Effector CD8-positive, alpha-beta T cell (primary cell): ENCODE measurements at regions not wholly inside any gene's neighbourhood (a gene's known extent, or its start where the extent isn't known, plus 50 kb on each side); places are given as distances from the start of the nearest gene placed in this dataset.

Experiments
- DNase-seq: peaks from one replicate; lab custom pipeline; 2025; lab: John Stamatoyannopoulos, UW

DNA sequence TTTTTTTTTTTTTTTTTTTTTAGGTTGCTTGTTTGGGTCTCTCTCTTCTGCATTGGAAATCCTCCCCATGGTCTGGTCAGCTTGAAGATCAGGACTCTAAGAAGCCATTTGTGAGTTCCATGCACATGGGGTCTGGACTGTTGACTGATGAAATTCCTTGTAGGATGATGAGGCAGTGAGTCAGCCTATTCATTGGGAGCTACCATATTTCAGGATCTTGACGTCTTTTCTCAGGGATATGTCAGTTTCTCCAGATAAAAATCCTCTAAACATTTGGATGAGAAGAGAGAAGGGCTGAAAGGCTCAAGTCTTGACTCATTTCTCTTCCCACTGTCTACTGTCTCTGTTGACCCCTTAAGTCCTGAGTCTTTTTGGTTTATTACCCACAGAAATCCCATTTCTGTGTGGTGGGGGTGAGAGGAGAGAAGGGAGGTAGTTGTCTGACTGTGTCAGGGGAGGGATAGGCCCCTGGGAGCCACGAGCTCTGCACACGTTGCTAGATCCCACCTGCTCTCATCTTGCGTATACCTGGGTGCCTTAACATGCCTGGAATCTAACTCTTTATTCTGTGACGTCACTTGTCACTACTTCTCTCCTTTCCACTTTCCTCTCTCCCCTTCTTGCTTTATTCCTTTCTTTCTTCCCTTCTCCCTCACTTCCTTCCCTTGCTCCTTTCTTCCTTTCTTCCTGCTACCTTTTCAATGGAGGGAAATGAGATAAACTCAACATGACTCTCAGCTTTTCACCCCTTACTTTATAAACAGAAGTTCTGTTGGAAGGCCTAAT is 333.1 kb upstream of the XYLT1 start:
- DNase-seq = no peak

DNA sequence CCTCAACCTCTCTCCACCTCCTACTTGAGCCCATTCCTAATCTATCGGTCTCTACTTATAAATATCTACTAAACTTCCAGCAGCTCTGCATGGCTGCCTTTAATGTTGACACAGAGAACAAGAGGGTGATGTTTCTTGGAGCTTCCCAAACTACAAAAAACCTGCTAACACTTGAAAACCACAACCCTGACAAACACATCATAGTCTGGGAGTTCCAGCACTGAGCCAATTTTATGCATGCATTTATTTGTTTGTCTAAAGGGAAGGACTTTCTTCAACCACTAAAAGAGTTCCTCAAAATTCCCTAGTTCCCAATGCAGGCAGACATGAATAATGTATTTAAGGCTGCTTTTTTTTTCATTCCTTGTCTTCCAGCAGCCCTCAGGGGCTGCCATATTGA is 331.8 kb upstream of the XYLT1 start:
- no peak for DNase-seq

DNA sequence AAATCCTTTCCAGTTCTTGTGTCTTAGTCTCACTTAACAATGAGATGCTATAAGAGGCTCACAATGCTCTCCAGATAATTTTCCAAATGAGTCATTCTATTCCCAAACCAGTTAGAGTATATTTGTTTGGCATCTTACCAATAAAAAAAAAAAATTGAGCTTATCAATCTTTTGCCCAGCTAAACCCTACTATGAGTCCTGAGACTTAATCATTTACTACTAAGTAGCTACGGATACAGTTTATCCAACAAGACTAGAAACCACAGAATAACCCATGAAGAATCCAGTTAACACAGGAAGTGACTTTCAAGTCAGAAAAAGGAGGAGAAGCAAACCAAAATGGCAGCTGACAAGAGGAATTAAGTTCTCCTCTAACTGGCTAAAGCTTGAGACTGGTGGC is 330.3 kb upstream of the XYLT1 start:
- DNase-seq = no peak

DNA sequence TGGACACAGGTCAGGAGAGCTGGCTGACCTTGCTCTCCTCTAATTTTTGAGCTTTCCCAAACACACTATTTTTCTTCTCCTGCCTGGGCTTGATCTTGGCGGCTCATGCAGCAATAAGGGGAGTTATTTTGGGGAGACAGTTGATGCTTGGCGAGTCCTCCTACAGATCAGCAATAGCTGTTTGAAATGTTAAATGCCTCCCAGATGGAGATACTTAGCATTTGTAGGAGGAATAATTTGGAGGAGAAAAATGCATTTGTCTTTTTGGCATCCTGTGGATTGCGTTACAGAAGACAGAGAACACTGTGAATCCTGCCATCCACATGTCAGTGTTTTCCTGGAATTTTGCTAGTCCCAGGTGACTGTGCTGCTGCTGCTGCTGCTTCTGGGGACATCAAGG is 328.0 kb upstream of the XYLT1 start:
- no peak for DNase-seq

DNA sequence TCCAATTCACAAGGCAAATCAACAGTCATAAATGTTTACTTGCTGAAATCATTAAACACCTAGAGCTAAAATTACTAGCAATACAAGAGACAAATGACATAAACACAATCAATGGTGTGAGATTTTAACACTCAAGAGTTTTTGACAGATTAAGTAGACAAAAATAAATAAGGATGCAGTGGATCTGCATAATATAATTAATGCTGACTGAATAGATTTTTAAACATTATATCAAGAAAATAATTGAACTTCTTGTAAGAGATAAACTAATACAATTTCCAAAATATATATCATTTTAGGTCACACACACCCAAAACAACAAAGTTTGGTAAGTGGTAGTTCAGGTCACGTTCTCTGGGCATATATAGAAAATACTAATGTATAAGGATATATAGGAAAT is 322.6 kb upstream of the XYLT1 start:
- DNase-seq = no peak

DNA sequence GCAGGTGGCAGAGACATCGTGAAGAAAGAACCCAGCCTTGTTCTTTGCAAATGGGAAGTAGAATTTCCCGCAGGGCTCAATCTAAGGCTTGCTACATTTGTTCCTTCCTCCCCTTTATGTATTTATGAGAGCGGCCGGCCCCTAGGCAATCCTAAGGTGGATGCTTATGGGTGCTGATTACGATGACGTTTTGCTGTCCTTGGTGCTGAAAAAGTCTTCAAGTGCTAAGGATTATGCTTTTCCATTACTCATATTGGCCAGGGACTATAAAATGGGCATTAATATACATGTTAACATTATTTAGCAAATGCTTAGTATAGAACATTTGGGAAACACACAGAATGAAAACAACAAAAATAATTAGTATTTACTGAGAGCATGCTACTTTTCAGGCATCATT is 313.3 kb upstream of the XYLT1 start:
- no peak for DNase-seq

DNA sequence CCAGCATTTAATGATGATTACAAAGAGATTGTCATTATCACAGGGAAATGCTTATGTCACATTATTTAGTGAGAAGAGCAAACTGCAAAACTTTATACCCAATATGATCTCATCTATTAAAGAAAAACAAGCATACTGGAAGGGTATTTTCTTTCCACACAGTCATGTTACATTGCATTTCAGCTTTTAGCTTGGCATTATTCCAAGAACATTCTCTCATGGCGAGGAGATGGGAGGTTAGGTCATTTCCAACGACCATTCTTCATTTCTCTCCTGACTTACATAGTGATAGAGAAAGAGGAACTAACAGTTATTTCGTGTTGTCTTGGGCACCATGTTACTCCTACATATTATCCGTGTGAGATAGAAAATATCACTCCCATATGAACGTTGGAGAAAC is 309.4 kb upstream of the XYLT1 start:
- no peak for DNase-seq

DNA sequence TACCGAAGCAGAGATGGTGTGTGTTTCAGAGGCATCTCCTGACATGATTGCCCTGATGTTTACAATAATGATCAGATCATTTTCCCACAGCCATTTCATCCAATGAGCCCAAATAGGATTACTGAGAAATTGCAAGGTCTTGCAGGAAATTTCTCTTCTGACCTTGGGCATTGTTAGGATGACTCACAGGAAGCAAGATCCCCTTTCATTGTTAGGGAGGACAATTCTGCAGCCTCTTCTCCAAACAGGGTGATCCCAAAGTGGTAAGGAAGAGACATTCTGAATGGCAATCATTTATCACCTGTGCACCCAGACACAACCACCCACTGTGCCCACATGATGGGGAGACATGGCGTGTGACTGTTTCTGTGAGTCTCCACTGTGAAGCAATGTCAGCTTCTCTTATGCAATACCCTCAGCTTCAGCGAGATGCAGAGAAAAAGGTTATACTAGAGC is 306.7 kb upstream of the XYLT1 start:
- DNase-seq = no peak

DNA sequence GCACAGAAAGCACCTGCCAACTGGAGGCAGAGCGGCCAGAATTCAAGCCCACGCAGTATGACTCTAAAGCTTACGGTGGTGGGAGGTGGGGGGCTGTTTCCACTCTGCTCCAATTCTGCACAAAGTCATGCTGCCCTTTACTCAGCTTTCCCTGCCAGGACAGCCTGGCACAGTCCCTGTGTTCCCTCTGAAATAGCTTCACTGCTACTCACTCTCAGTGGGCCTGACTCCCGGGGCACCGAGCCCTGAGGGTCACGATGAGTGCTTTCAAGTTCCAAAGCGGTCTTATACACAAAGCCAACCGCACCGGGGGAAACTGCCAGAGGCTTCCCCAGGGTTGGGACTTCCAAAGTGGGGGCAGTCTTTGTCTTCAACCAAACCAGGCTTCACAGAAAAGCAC is 306.1 kb upstream of the XYLT1 start:
- DNase-seq = no peak

DNA sequence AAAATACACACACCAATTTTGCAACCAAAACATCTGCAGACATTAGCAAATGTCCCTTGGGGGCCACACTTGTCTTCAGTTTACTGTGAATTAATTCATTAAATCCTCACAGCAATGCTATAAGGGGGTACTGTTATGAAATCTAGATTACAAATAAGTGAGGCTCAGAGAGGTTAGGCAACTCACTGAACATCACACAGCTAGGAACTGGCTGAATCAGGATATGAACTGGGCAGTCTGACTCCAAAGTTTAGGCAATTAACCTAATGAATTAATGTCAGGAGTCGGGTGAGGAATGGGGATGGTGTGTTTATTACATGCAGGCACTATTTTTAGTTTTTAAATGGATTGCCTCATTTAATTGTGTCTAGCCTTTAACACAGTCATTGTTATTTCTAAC is 305.7 kb upstream of the XYLT1 start:
- no peak for DNase-seq

DNA sequence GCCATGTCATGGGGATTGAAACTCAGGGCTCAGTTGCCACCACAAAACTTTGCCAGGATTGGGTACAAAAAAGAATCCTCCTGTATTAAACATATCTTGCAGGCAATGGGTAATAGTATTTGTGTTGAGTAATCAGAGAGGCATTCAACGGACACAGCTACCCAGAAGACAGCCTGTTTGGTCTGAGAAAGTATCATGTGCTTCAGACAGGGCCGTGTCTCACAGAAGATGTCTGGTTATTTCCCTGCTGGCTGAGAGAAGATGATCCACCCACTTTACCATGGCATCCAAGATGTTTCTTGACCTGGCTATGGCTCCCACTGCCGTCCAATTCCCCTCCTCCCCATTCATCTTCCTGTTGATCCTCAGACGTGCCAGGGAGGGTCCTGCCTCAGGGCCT is 304.3 kb upstream of the XYLT1 start:
- no peak for DNase-seq

DNA sequence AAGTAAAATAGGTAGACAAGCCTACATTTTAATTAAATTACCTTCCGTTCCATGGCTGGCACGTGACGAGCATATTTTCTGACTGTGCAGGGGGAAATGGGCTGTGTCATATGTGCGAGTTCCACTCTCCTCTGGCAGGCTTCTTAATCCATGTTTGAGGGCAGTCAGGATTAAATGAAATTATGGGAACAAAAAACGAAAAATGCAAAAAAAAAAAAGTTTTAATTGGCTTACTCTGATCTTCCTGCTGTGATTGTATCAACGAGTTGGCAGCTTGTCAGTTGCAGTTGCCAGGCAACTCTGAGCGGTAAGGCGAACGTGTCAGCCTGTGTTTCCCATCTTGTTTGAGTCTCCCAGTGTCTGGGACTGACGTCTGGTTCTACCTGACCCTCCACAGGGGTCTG is 302.9 kb upstream of the XYLT1 start:
- DNase-seq = no peak

DNA sequence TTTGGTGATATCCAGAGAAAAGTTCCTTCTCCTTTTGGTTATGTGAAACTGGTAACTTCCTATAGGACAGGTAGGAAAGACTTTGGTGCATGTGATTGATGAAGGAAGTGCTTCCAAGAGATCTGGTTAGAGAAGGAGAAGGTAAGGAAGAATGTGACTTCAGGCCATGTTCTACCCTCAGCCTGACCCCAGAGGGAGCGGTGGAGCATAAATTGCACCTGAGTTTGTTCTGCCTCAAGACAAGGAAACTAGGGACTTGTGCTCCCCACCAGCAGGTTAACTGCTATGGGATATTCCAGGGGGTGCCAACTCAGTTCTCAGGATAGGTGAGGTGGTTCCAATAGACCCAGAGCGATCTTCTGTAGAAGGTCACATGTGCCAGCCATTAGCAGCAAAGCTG is 299.3 kb upstream of the XYLT1 start:
- DNase-seq = no peak

DNA sequence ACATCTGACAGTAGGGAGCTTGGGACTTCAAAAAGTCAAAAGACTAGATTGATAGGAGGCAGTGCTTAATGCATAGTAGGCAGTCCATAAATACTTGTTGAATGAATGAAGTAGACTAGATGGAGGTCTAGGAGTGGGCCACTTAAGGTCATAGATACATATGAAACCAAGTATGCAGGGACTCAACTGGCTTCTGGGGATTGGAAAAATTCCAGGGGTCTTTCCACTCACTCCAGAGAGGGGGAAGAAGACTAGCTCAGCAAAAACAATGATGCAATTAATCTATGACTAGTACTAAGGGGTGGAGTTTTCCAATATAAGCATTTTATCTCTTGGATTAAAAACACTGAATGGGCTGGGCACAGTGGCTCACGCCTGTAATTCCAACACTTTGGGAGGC is 298.3 kb upstream of the XYLT1 start:
- DNase-seq = no peak

DNA sequence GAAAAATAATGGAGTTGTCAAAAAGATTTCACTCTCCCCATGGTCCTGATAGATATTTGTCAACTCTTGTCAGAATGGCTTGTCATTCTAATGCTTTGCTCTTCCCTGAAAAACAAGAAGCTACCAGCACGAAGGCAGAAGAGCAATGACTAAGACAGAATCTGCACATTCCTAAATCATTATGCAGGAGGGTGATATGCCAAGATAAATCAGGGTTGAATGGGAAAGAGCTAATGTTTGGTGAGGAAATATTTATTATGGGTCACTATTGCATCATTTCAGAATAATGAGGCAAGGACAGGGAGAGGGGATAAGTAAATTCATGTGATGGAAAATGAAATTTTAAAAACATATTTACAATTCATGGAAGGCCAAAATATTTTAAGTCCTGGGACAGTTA is 297.5 kb upstream of the XYLT1 start:
- no peak for DNase-seq

DNA sequence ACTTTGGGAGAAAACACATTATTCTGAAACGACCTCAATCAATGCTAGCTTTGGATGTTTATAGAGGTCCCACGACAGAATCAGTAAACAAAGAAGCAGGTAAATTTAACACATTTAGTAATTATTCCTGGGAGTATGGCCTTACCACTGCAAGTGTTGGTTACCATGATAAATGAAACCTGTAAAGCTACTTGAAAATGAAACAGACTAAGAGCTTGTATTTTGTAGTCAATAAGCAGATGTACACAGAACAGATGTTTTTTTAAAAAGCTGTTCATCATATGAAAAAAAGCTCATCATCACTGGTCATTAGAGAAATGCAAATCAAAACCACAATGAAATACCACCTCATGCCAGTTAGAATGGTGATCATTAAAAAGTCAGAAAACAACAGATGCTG is 295.3 kb upstream of the XYLT1 start:
- no peak for DNase-seq

DNA sequence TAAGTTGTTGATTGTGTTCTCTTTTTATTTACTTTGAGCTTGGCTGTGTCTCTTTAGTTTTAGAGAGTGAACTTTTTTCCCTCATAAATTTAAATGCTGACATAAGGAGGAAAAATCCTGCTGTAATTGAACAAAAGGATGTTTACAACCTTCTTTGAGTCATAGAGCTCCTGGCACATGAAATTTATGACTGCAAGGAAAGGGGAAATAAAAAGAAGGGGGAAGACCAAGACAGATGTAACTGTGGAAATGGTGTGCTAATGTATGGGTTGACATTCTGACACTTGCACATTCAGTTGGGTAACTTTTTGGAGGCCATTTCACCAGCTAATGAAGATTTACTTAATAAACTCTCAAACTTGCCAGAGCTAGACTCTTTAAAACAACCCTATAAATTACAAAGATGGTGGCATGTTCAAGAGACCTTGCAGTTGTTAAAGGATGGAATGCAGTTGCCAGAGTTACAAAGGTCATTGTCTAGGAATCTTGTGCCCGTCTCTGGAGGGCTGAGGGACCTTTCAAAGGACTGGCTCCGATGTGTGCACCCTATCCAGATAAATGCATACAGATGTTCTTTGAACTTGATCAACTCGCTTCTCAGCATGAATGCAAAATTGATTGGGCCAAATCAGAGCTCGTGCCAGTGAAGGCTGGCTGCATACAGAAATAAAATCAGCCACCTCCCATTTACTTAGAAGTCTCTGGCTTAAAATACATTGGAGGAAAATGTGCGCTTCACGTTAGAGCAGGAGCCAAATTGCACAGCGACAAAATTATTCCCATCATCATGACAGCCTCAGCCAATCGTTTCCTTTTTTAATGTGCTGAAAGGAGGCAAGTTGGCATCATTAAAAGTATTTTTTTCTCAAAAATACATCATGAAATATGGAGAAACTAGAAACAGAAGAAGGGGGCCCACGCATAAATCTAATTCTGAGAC is 289.0 kb upstream of the XYLT1 start:
- DNase-seq = no peak

DNA sequence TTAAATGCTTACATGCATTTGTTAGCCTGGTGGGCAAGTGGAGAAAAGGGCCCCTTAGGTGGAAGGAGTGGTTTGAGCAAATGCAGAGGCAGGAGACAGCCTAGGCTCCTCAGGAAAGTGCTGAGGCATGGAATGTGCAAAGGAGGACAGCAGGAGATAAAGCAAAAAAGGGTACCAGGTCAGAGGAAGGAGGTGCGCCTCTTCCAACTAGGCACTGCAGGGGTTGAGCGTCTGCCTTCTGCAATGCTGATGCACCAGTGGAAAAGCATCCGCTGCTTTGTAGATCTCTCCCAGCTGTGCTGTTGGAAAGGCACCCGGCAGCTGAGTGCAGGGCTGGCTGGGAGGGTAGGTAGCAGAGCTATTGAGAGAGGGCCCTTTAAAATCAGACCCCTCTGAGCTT is 287.0 kb upstream of the XYLT1 start:
- no peak for DNase-seq

DNA sequence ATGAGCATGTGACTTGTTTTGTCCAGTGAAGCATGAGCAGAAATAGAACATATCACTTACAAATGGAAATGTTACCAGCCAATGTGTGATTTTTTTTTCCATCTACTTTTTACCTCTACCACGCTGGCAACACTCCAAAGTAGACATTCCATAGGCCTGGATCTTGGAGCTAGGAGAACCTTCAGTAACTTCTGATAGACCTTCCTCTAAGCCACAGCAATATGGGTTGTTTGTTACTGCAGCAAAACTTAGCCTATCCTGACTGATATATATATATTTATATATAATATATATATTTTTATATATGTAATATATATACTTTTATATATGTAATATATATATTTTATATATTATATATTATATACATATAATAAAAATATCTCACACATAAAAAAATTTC is 284.4 kb upstream of the XYLT1 start:
- no peak for DNase-seq

DNA sequence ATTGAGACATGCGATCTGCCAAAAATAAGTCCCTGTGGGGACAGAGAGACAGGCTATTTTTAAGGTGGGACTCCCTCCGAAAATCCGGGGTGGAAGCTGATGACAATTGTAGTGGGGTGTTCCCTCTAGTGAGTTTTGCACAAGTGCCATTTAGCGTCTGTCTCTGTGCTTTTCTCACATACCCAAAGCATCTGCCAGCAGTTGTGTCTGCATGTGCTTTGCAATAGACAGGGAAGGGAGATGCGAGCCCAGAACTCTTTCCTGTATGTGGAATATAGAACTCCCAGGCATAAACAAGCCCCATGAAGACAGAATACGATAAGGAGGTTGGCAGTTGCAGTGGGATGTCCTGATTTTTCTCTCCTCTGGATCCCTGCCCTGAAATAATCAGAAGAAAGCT is 282.7 kb upstream of the XYLT1 start:
- no peak for DNase-seq

DNA sequence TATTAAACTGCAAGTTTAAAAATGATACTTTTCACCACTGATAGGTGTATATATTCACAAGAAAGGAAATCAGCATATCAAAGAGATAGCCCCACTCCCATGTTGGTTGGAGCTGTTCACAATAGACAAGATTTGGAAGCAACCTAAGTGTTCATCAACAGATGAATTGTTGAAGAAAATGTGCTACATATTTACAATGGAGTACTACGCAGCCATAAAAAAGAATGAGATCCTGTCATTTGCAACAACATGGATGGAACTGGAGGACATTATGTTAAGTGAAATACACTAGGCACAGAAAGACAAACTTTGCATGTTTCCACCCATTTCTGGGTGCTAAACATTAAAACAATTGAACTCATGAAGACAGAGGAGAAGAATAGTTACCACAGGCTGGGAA is 278.9 kb upstream of the XYLT1 start:
- no peak for DNase-seq

DNA sequence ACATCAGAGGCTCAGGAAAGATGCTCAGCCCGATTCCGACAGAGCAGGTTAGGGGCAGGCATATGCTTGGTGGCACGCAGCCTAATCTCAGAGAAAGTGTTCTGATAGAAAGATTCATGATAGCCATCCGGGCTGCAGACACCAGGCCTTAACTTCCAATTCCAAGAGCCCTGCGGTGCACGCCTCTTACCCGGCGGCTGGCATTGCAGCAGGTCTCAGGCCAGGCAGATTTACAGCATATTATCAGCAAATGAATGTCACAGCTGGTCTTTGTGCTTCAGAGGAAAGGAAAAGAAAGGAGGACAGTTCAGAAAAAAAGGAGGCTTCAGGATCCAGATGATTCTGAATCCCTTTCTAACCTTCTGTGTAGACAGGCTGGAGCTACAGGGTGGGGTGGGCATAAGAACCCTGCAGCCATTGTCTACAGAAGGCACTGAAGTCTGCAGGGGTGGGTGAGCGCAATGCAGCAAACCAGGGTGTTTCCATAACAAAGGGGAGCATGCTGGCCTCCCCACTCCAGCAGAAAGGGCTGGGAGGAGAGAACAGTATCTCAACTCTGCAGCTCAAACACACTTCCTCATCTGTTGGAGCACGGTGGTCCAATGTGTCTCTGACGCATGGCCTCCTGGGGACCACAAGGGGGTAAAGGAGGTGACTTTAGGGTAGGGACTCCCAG is 277.4 kb upstream of the XYLT1 start:
- no peak for DNase-seq
